Activated CD4-positive, CD25-positive, alpha-beta regulatory T cell treated with anti-CD3 and anti-CD28 coated beads, Interleukin-2, amount 50 U/mL, for 24 hours (primary cell): ENCODE measurements at regions not wholly inside any gene's neighbourhood (a gene's known extent, or its start where the extent isn't known, plus 50 kb on each side); places are given as distances from the start of the nearest gene placed in this dataset.
"Not testable (repeated sequence)": the region's sequence is repeated elsewhere in the genome, so short reads cannot be mapped to it uniquely, and the experiment has no call there.

Experiments used
- ATAC-seq, 2 donors: fragments of 150-1000 bp; cut with Tn5 transposase; one replicate each; pipeline ENCODE4 v1.10.0; 2021; ENCODE audit warnings: mild to moderate bottlenecking in 1 of 2, moderate library complexity in 1 of 2

GRCh38 chr7:67856046-67856445 lies 859.4 kb downstream of the TYW1 start:
- no peak for ATAC-seq

GRCh38 chr7:67857698-67858097 lies 861.1 kb downstream of the TYW1 start:
- ATAC-seq, result no peak

GRCh38 chr7:67858931-67859330 lies 862.3 kb downstream of the TYW1 start:
- ATAC-seq, result no peak

GRCh38 chr7:67863911-67864310 lies 867.3 kb downstream of the TYW1 start:
- no peak for ATAC-seq

- ATAC-seq, result no peak
Observed at GRCh38 chr7:67866054-67866453, 869.4 kb downstream of the TYW1 start.

- ATAC-seq, result no peak
Observed at GRCh38 chr7:67866812-67867211, 870.2 kb downstream of the TYW1 start.

- ATAC-seq, result no peak
Observed at GRCh38 chr7:67870396-67870795, 873.8 kb downstream of the TYW1 start.

GRCh38 chr7:67875558-67875957 lies 878.9 kb downstream of the TYW1 start:
- no peak for ATAC-seq

GRCh38 chr7:67878808-67879207 lies 882.2 kb downstream of the TYW1 start:
- no peak for ATAC-seq

GRCh38 chr7:67882843-67883242 lies 886.2 kb downstream of the TYW1 start:
- ATAC-seq, result no peak

GRCh38 chr7:67890316-67890715 lies 893.7 kb downstream of the TYW1 start:
- no peak for ATAC-seq

GRCh38 chr7:67894746-67895145 lies 898.1 kb downstream of the TYW1 start:
- no peak for ATAC-seq

- ATAC-seq, result no peak
Observed at GRCh38 chr7:67896721-67897120, 900.1 kb downstream of the TYW1 start.

GRCh38 chr7:67900456-67900855 lies 903.8 kb downstream of the TYW1 start:
- no peak for ATAC-seq

GRCh38 chr7:67901808-67902480 lies 905.3 kb downstream of the TYW1 start:
- no peak for ATAC-seq

- ATAC-seq, result no peak
Observed at GRCh38 chr7:67907792-67908191, 911.2 kb downstream of the TYW1 start.

- no peak for ATAC-seq
Observed at GRCh38 chr7:67912437-67912836, 915.8 kb downstream of the TYW1 start.

- no peak for ATAC-seq
Observed at GRCh38 chr7:67913604-67914003, 917.0 kb downstream of the TYW1 start.

- ATAC-seq, result not testable (repeated sequence)
Observed at GRCh38 chr7:67916111-67916510, 919.5 kb downstream of the TYW1 start.

GRCh38 chr7:67916571-67917436 lies 920.2 kb downstream of the TYW1 start:
- ATAC-seq, result no peak

- ATAC-seq, result no peak
Observed at GRCh38 chr7:67917437-67917755, 920.8 kb downstream of the TYW1 start.

- ATAC-seq, result no peak
Observed at GRCh38 chr7:67918158-67918557, 921.5 kb downstream of the TYW1 start.

GRCh38 chr7:67923286-67923685 lies 926.7 kb downstream of the TYW1 start:
- no peak for ATAC-seq

GRCh38 chr7:67928141-67928540 lies 931.5 kb downstream of the TYW1 start:
- no peak for ATAC-seq
